ENCODE measurements at regions not wholly inside any gene's neighbourhood (a gene's known extent, or its start where the extent isn't known, plus 50 kb on each side); places are given as distances from the start of the nearest gene placed in this dataset.
A peak's percentile ranks its signal among the peaks of the same experiment; 100 is the strongest.

- no peak for DNase-seq
Measured at GRCh38 chr4:110967936-110968335, 345.1 kb upstream of the PITX2 start.

DNA sequence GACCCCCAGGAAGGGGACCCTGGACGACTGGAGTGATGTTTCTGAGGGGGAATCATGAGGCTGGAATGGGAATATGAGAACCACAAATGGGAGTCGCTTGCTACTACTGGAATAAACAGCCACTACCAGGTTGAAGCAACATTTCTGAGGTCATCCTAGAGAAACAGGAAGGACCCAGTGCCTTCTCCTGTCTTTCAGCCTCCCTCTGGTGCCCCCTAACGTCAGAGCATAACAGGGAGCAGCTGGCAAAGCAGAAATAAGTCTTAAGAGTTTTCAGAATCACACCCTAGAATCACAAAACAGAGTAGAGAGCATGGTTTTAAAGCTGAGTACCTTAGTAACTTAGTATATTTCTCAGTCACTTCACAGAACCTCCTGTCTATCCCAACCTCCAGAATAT lies 347.8 kb upstream of the PITX2 start:
- DNase-seq = peak; percentile 1 to 56 (median 20)

GRCh38 chr4:110975338-110975737 lies 352.5 kb upstream of the PITX2 start:
- DNase-seq = no peak

- DNase-seq = no peak
Measured at GRCh38 chr4:110977554-110977953, 354.7 kb upstream of the PITX2 start.

DNA sequence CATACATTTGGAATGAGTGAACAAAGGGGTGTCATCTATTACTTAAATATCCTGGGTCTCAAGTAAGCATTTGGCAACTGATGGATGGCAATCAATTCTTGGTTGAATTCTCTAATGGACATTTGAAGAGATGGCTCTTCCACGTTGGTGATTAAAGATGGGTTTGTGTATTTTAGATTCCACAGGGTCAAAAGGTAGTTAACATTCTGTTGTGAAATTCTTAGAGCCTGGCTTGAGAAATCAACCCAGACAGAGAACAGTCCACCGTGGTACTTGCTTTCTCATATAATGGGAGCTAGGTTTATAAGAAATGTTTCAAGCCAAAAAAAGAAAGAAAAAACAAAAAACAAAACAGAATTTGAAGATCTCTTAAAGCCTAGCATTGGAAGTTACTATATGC lies 355.9 kb upstream of the PITX2 start:
- DNase-seq = no peak

GRCh38 chr4:110982486-110982885 lies 359.6 kb upstream of the PITX2 start:
- no peak for DNase-seq

GRCh38 chr4:110988722-110989121 lies 365.8 kb upstream of the PITX2 start:
- peak in 1 of 3 experiments; percentile 5 for DNase-seq

DNA sequence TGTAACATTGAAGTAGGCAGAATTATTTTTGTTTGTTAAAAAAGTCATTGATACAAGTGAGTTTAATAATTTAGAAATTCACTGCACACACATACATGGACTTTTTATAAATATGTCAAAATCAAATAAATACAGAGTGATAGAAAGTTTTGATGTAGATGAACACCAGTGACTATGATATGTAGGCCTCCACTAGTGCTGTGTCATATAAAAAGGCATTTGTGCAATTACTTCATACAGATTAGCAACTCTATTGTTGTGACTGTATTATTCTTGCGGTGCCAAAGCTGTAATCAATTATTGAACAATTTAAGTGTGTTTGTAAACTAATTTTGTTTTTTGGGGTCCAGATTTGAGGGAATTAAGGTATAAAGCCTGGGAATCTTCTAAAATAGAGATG lies 366.2 kb upstream of the PITX2 start:
- DNase-seq = peak in 1 of 3 experiments; percentile 3

DNA sequence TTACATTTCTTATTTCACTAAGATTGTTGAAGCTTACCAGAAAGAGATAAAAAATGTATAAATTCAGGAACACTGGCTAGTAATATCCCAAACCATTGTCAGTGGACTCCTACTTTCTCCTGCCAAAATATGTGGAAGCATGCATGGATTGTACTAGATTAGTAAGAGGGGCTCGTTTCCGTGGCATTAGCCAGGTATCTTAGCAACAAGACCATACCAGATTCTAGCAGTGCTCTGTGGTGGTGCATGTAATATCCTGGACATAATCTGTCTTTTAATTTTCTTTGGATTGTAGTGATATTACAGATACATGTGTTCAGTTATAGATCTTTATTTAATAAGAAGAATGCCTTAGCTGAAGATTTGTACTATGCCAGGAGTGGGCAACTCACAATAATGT lies 371.9 kb upstream of the PITX2 start:
- DNase-seq = peak in 1 of 3 experiments; percentile 18

GRCh38 chr4:110998320-110998719 lies 375.4 kb upstream of the PITX2 start:
- peak in 2 of 3 experiments; percentile 11 to 84 for DNase-seq

GRCh38 chr4:111011458-111011857 lies 388.6 kb upstream of the PITX2 start:
- peak in 1 of 3 experiments; percentile 12 for DNase-seq

- no peak for DNase-seq
Measured at GRCh38 chr4:111013846-111014245, 391.0 kb upstream of the PITX2 start.

DNA sequence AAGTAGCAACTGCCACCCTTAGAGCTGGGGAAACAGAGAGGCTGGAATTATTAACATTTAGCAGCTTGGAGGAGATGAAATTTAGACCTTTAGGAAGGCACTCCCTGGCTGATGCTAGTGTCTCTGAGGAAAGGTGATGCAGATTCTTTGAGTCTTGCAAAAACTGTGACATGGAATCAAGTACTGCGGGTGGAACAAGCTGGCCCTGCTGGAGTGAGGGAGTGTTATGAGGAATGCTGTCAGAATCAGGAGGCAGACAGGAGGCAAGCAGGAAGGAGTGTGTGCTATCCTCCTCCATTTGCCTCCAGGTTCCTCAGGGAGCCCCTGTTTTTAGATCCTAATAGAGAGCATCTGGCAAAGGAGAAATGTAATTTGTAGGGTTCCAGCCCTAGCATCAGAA lies 391.7 kb upstream of the PITX2 start:
- no peak for DNase-seq

GRCh38 chr4:111016416-111016815 lies 393.5 kb upstream of the PITX2 start:
- DNase-seq = no peak

DNA sequence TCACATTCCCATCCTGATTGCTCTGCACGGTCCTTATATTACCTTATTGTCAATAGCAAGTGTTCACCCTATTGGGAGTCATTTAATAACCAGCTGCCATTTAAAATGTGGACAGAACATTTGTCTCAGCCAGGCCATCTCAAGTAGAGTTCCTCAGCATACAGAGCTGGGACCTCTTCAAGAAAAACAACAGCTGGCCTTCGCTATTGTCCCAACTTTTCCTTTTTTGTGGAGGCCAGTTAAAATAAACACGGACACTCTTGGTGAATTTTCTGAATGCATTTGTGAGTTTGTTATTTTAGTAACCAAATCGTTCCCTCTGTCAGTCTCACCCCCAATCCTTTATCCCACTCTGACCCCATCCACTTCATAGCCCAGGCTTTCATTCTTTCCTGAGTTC lies 395.3 kb upstream of the PITX2 start:
- DNase-seq = peak in 1 of 3 experiments; percentile 37

DNA sequence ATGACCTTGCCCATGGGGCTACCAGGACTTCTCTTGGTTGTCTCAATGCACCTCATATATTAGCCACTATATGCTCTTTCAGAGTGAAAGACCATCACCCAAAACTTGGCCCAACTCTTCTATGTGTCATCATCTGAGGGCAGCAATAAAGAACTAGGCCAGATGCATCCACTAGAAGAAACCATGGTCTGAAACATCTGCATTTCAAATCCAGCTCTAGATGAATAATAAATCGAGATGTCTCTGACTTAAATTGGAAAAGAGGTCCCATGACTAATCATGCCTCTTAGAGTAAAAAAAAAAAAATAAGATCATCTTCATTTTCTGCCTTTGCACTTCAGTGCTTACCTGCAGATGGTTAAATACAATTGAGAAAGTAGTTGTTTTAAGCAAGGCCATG lies 397.6 kb upstream of the PITX2 start:
- DNase-seq = no peak

- DNase-seq = peak in 2 of 3 experiments; percentile 10 to 68
Measured at GRCh38 chr4:111020961-111021360, 398.1 kb upstream of the PITX2 start.

DNA sequence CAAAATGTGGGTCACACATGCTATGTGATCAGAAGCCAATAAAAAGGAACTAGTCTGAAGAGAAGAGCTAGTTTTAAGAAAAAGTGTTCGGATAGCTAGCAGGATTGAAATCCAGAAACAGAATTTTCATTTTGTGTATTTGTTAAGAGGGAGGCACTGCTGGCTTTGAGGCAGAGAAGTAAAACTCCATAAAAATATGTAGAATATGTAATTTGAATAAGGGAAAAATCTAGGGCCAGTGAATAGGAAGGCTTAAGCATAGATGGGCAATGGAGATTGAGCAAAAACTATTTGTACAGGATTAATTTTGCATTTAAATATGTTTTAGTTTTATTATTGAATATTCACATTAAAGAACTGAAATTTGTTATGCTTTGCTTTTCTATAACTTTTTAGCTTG lies 399.9 kb upstream of the PITX2 start:
- DNase-seq = no peak

- DNase-seq = no peak
Measured at GRCh38 chr4:111027526-111027925, 404.6 kb upstream of the PITX2 start.

DNA sequence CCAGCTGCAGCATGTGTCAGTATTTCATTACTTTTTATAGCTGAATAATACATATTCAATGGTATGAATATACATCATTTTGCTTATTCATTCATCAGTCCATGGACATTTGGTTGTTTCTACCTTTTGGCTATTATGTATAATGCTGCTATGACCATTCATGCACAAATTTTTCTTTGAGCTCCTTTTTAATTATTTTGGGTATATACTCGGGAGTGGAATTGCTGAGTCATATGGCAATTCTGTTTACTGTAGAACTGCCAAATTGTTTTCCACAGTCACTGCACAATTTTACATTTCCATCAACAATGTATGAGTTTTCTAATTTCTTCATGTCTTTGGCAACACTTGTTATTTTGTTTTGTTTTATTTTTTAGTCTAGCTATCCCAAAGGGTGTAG lies 405.9 kb upstream of the PITX2 start:
- no peak for DNase-seq

- no peak for DNase-seq
Measured at GRCh38 chr4:111031001-111031579, 408.2 kb upstream of the PITX2 start.

- DNase-seq = no peak
Measured at GRCh38 chr4:111031596-111031995, 408.7 kb upstream of the PITX2 start.

GRCh38 chr4:111037591-111038360 lies 414.9 kb upstream of the PITX2 start:
- DNase-seq = peak; percentile 22 to 81 (median 54)

- DNase-seq = no peak
Measured at GRCh38 chr4:111040904-111041303, 418.0 kb upstream of the PITX2 start.

DNA sequence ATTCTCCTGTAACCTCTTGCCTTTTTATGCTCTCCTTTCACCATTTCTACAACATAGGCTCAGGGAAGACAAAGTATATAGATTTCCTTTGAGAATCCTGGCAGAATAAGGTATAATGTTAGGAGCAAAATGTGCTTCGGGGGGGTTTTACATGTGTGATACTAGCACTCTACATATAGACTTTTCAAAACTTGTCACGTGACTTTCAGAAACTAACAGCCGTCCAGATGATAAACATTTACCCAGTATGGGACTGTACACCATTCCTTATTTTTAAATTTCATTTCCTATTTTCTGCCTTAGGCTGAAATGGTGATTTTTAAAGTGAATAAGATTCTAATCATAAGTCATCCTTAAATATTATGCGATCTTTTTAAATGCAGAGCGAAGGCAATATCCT lies 420.4 kb upstream of the PITX2 start:
- no peak for DNase-seq

Data from NCI-H1417 (cell line).